K562 (cell line): ENCODE measurements at regions not wholly inside any gene's neighbourhood (a gene's known extent, or its start where the extent isn't known, plus 50 kb on each side); places are given as distances from the start of the nearest gene placed in this dataset.
A peak's percentile ranks its signal among the peaks of the same experiment; 100 is the strongest.

Experiments
- CC2D1A ChIP-seq: fragments of 450-650 bp; IDR thresholded peaks from 2 replicates; pipeline ENCODE4 v1.6.1; 2017; ENCODE audit warnings: mild to moderate bottlenecking
- CREM ChIP-seq: IDR thresholded peaks from 2 replicates; pipeline ENCODE4 v1.6.1; 2014; ENCODE audit warnings: antibody characterized with exemption, low read depth
- FOXA3 ChIP-seq, 2 experiments: fragments of 450-650 bp in 1 of 2; sonication (generic) in 1 of 2; formaldehyde crosslinking; IDR thresholded peaks in 1 of 2; conservative IDR thresholded peaks in 1 of 2; 2 replicates each; pipeline versions ENCODE4 v1.4.0 to v1.8.0; 2020 to 2022; ENCODE audit warnings: mild to moderate bottlenecking in 2 of 2, missing genetic modification reagents in 1 of 2
- GTF3C2 ChIP-seq: IDR thresholded peaks from 3 replicates; pipeline ENCODE4 v1.6.1; 2011; ENCODE audit warnings: borderline replicate concordance, mild to moderate bottlenecking, moderate library complexity; ENCODE audit not compliant: insufficient read length; ENCODE audit errors: extremely low read depth
- HDGF ChIP-seq: fragments of 450-650 bp; IDR thresholded peaks from 2 replicates; pipeline ENCODE4 v1.6.1; 2016
- KDM1A ChIP-seq, 2 experiments: fragments of 450-650 bp; IDR thresholded peaks; 2 replicates each; pipeline ENCODE4 v1.6.1; 2016; ENCODE audit warnings: mild to moderate bottlenecking in 2 of 2
- NCOA1 ChIP-seq: fragments of 450-650 bp; IDR thresholded peaks from 2 replicates; pipeline ENCODE4 v1.6.1; 2016; ENCODE audit warnings: low read depth
- NFATC3 ChIP-seq: fragments of 450-650 bp; IDR thresholded peaks from 2 replicates; pipeline ENCODE4 v1.6.1; 2017; ENCODE audit warnings: mild to moderate bottlenecking
- PHB ChIP-seq: fragments of 250-450 bp; sonication (Bioruptor Pico); IDR thresholded peaks from 2 replicates; pipeline ENCODE4 v1.5.0; 2021
- PHTF2 ChIP-seq: fragments of 250-450 bp; sonication (Bioruptor Pico); IDR thresholded peaks from 2 replicates; pipeline ENCODE4 v1.5.0; 2021; ENCODE audit warnings: mild to moderate bottlenecking
- POLR3G ChIP-seq: IDR thresholded peaks from 2 replicates; pipeline ENCODE4 v1.6.1; 2011; ENCODE audit not compliant: insufficient read length, insufficient replicate concordance; ENCODE audit errors: extremely low read depth
- TCF3 ChIP-seq: sonication (generic); formaldehyde crosslinking; IDR thresholded peaks from 2 replicates; pipeline ENCODE4 v1.4.0; 2020; ENCODE audit warnings: mild to moderate bottlenecking, missing genetic modification reagents
- ZNF165 ChIP-seq: fragments of 250-450 bp; sonication (Bioruptor Pico); IDR thresholded peaks from 2 replicates; pipeline ENCODE4 v1.4.0; 2020; ENCODE audit warnings: borderline replicate concordance

- TF ChIP-seq GTF3C2: no peak
- TF ChIP-seq PHTF2 (CRISPR knock-in tag): no peak
- TF ChIP-seq NFATC3: no peak
- peak in 1 of 2 experiments; percentile 24; a peak in 1 of 4 replicates for TF ChIP-seq KDM1A (IDR thresholded peaks at IDR 0.05)
- TF ChIP-seq FOXA3 (CRISPR knock-in tag; conservative IDR thresholded peaks at IDR 0.05 in 1 of 2, IDR thresholded peaks at IDR 0.05 in 1 of 2): peak in 1 of 2 experiments; percentile 75; a peak in 1 of 4 replicates
- 0 out of 2 replicates have a peak, but pooled peaks have one; percentile 36 for TF ChIP-seq NCOA1
- no peak for TF ChIP-seq ZNF165
- TF ChIP-seq POLR3G: no peak
- TF ChIP-seq TCF3 (CRISPR knock-in tag): peak; percentile 50
- peak; percentile 37; the same call in 1 of the 2 replicates for TF ChIP-seq CREM
- peak; percentile 36; the same call in 1 of the 2 replicates for TF ChIP-seq CC2D1A
- 0 out of 2 replicates have a peak, but pooled peaks have one; percentile 47 for TF ChIP-seq HDGF
- TF ChIP-seq PHB: no peak
- TF ChIP-seq, all 486 proteins: peak for 50
Measured at GRCh38 chr10:80739963-80740715, 202.4 kb downstream of the SH2D4B start (continued).
